DND-41 (cell line): ENCODE measurements at regions not wholly inside any gene's neighbourhood (a gene's known extent, or its start where the extent isn't known, plus 50 kb on each side); places are given as distances from the start of the nearest gene placed in this dataset.

Experiments used
- ATAC-seq: fragments of 200-7000 bp; cut with Tn5 transposase; 3 replicates; pipeline ENCODE4 v1.9.1; 2021; ENCODE audit warnings: low read depth; ENCODE audit not compliant: insufficient read depth
- DNase-seq: peaks from one replicate; pipeline ENCODE4 v3.0.0-alpha.2; 2020
- H2AFZ ChIP-seq: 2 replicates; pipeline ENCODE4 v1.6.0; 2012; ENCODE audit warnings: low read depth, low read length
- H3K27ac ChIP-seq: 2 replicates; pipeline ENCODE4 v1.5.1; 2012; ENCODE audit warnings: low read length, inconsistent platforms
- H3K27me3 ChIP-seq: fragments of 200-600 bp; sonication (generic); 2 replicates; pipeline ENCODE4 v1.6.0; 2012; ENCODE audit warnings: low read length, mild to moderate bottlenecking, inconsistent platforms; ENCODE audit not compliant: insufficient read depth, poor library complexity
- H3K36me3 ChIP-seq: 2 replicates; pipeline ENCODE4 v1.5.1; 2012; ENCODE audit warnings: low read length, inconsistent platforms; ENCODE audit not compliant: insufficient read depth
- H3K4me1 ChIP-seq: 2 replicates; pipeline ENCODE4 v1.5.1; 2012; ENCODE audit warnings: mild to moderate bottlenecking, low read length; ENCODE audit not compliant: insufficient read depth
- H3K4me2 ChIP-seq: 2 replicates; pipeline ENCODE4 v1.6.0; 2012; ENCODE audit warnings: mild to moderate bottlenecking, moderate library complexity, low read length, inconsistent platforms; ENCODE audit not compliant: insufficient read depth
- H3K4me3 ChIP-seq, 2 experiments: fragments of 200-600 bp in 1 of 2; shearing (Covaris generic) in 1 of 2; 2 replicates each; pipeline ENCODE4 v1.5.1; 2012 to 2016; ENCODE audit warnings: inconsistent platforms in 2 of 2, low read length in 2 of 2, mild to moderate bottlenecking in 2 of 2, low read depth in 1 of 2, moderate library complexity in 1 of 2
- H3K79me2 ChIP-seq: 2 replicates; pipeline ENCODE4 v1.6.0; 2012; ENCODE audit warnings: low read length, inconsistent platforms; ENCODE audit not compliant: insufficient read depth
- H3K9ac ChIP-seq: 2 replicates; pipeline ENCODE4 v1.6.0; 2012; ENCODE audit warnings: low read depth, mild to moderate bottlenecking, inconsistent platforms, low read length, moderate library complexity
- H3K9me3 ChIP-seq: 2 replicates; pipeline ENCODE4 v1.5.1; 2012; ENCODE audit warnings: low read length, moderate library complexity, mild to moderate bottlenecking, inconsistent platforms; ENCODE audit not compliant: insufficient read depth, severe bottlenecking
- H4K20me1 ChIP-seq: 2 replicates; pipeline ENCODE4 v1.6.0; 2012; ENCODE audit warnings: low read length; ENCODE audit not compliant: insufficient read depth
- CTCF ChIP-seq: IDR thresholded peaks from 2 replicates; pipeline ENCODE4 v1.5.1; 2012; ENCODE audit warnings: borderline replicate concordance, low read length, moderate library complexity, mild to moderate bottlenecking; ENCODE audit not compliant: poor library complexity, severe bottlenecking; ENCODE audit errors: extremely low read depth
- EZH2 ChIP-seq: IDR thresholded peaks from 3 replicates; pipeline ENCODE4 v1.6.1; 2012; ENCODE audit warnings: borderline replicate concordance, low read depth, mild to moderate bottlenecking, moderate library complexity, low read length, inconsistent platforms; ENCODE audit not compliant: severe bottlenecking

DNA sequence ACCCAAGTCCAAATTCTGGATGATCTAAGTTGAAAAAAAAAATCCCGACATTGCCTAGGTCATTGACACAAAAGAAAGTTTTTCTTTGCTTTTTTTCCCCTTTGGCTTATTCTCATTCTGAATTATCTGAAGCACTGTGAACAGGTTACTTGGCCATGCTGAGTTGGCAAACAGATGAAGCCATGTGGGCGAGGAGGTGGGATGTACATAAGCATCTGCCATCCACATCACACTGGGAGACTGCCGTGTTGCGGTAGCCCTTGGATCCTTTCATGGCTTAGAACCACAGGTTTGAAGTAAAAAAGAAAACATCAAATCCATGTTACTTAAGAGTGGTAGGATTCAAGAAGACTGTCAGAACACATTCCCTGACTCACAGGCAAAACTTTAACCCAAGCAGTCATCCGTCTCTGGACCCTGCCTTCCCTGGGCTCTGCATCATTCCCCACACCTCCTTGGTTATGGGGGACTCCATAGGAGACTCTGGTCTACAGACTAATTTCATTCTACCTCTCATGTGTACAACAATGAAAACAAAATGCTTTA is 242.5 kb upstream of the SERP2 start:
- Histone ChIP-seq H3K4me3 (no peak overlapping the region), H3K9me3 (no peaks in the 10 kb centered on the region), H3K27me3 (no peaks in the 10 kb centered on the region), H3K36me3 (no peaks in the 10 kb centered on the region), H3K27ac (no peak overlapping the region), H2AFZ (no peak overlapping the region), H4K20me1 (no peaks in the 10 kb centered on the region), H3K79me2 (no peaks in the 10 kb centered on the region), H3K4me1 (no peaks in the 10 kb centered on the region), H3K9ac (no peak overlapping the region), H3K4me2 (no peak overlapping the region)
- TF ChIP-seq EZH2, result no peak
- TF ChIP-seq CTCF, result no peak
- DNase-seq, result no peak
- no peak for ATAC-seq

- H3K4me2 ChIP-seq, result no peak overlapping the region
- H3K4me1 ChIP-seq, result no peaks in the 10 kb centered on the region
- no peak for DNase-seq
- no peak overlapping the region for H2AFZ ChIP-seq
- H4K20me1 ChIP-seq, result no peaks in the 10 kb centered on the region
- TF ChIP-seq CTCF (no peak), EZH2 (no peak)
- H3K9ac ChIP-seq, result no peak overlapping the region
- H3K4me3 ChIP-seq, result no peak overlapping the region
- H3K27me3 ChIP-seq, result no peaks in the 10 kb centered on the region
- H3K79me2 ChIP-seq, result no peaks in the 10 kb centered on the region
- H3K9me3 ChIP-seq, result no peaks in the 10 kb centered on the region
- H3K36me3 ChIP-seq, result no peaks in the 10 kb centered on the region
- no peak overlapping the region for H3K27ac ChIP-seq
- no peak for ATAC-seq
Measured at GRCh38 chr13:44132710-44133109, 240.9 kb upstream of the SERP2 start.

DNA sequence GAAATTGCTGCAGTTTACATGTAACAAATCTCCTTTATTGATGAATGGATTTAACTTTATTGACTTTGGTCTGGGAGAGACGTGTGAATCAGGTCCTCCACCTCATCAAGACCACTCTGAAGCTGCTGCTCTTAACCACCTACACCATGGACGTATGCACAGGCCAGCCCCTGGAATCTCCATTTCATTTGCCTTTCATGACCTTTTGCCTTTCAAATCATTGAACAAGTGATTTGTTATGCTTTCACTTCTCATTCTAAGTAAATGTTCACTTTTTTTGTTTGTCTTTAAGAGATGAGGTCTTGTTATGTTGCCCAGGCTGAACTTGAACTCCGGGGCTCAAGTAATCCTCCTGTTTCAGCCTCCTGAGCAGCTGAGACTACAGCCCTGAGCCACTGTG is 240.0 kb upstream of the SERP2 start:
- TF ChIP-seq CTCF (no peak), EZH2 (no peak)
- Histone ChIP-seq H3K4me3 (no peak overlapping the region), H3K27me3 (no peaks in the 10 kb centered on the region), H3K9ac (no peak overlapping the region), H3K79me2 (no peaks in the 10 kb centered on the region), H3K27ac (no peak overlapping the region), H3K9me3 (no peaks in the 10 kb centered on the region), H3K4me1 (no peaks in the 10 kb centered on the region), H4K20me1 (no peaks in the 10 kb centered on the region), H2AFZ (no peak overlapping the region), H3K36me3 (no peaks in the 10 kb centered on the region), H3K4me2 (no peak overlapping the region)
- ATAC-seq (no peak), DNase-seq (no peak)

DNA sequence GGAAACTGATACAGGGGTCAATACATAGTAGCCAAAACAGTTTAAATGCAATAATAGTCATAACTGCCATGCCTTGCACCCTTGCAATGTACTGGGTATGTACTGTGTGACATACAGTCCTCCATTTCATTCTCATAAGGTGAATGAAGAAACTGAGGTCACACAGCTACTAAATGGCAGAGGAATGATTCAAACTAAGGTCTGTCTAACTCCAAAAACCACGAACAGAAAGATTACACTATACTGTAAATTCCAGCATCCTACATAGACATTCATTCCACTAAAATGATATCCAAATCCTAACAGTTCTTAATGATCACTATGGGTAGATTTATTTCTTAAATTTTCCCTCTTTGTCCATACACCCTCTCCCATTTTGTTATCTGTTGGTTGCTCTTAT is 238.1 kb upstream of the SERP2 start:
- DNase-seq, result no peak
- Histone ChIP-seq H3K27ac (no peak overlapping the region), H4K20me1 (no peaks in the 10 kb centered on the region), H3K9ac (no peak overlapping the region), H3K4me1 (no peaks in the 10 kb centered on the region), H3K4me2 (no peak overlapping the region), H3K4me3 (no peak overlapping the region), H2AFZ (no peak overlapping the region), H3K79me2 (no peaks in the 10 kb centered on the region), H3K9me3 (no peaks in the 10 kb centered on the region), H3K27me3 (no peaks in the 10 kb centered on the region), H3K36me3 (no peaks in the 10 kb centered on the region)
- no peak for TF ChIP-seq EZH2
- no peak for TF ChIP-seq CTCF
- no peak for ATAC-seq
